Erythroblast (primary cell): ENCODE measurements at regions not wholly inside any gene's neighbourhood (a gene's known extent, or its start where the extent isn't known, plus 50 kb on each side); places are given as distances from the start of the nearest gene placed in this dataset.

Experiments
- GATA1 ChIP-seq: IDR thresholded peaks from 2 replicates; pipeline ENCODE4 v1.6.1; 2011; ENCODE audit warnings: low read depth, mild to moderate bottlenecking, control low read depth, low read length, moderate library complexity
- POLR2A ChIP-seq: IDR thresholded peaks from 2 replicates; pipeline ENCODE4 v1.6.1; 2011; ENCODE audit warnings: mild to moderate bottlenecking, low read length

- TF ChIP-seq POLR2A (no peak), GATA1 (no peak)
These were observed 369.1 kb upstream of the XYLT1 start for GRCh38 chr16:17839907-17840306.
